WTC11 (cell line): ENCODE measurements at regions not wholly inside any gene's neighbourhood (a gene's known extent, or its start where the extent isn't known, plus 50 kb on each side); places are given as distances from the start of the nearest gene placed in this dataset.

Experiments used
- ATAC-seq: fragments of 200-7000 bp; cut with Tn5 transposase; 2 replicates; pipeline ENCODE4 v1.10.0; 2021; ENCODE audit warnings: mild to moderate bottlenecking, moderate library complexity
- CTCF ChIA-PET: fragments of 300-600 bp; sonication (Branson Sonifier 250); formaldehyde crosslinking; loops from one replicate; lab custom pipeline; 2021; ENCODE audit warnings: antibody characterized with exemption; lab: Charles Lee
- POLR2A ChIA-PET: fragments of 350-600 bp; sonication (Branson Sonifier 250); formaldehyde crosslinking; loops from one replicate; lab custom pipeline; 2021; ENCODE audit warnings: antibody characterized with exemption; lab: Charles Lee
- DNase-seq: peaks from one replicate; pipeline ENCODE4 v3.0.0; 2021; ENCODE audit warnings: low spot score
- H3K27ac Mint-ChIP-seq: 2 replicates; pipeline ENCODE4 v1.8.0; 2021; ENCODE audit warnings: mixed read lengths
- H3K27me3 Mint-ChIP-seq: 2 replicates; pipeline ENCODE4 v1.8.0; 2021; ENCODE audit warnings: low read depth, mild to moderate bottlenecking, moderate library complexity, mixed read lengths
- H3K36me3 Mint-ChIP-seq: 2 replicates; pipeline ENCODE4 v1.8.0; 2021; ENCODE audit warnings: mixed read lengths
- H3K4me1 Mint-ChIP-seq: 2 replicates; pipeline ENCODE4 v1.8.0; 2022; ENCODE audit warnings: mixed read lengths
- H3K4me3 Mint-ChIP-seq: 2 replicates; pipeline ENCODE4 v1.8.0; 2021; ENCODE audit warnings: mild to moderate bottlenecking, moderate library complexity, mixed read lengths
- H3K9me3 Mint-ChIP-seq: 2 replicates; pipeline ENCODE4 v1.8.0; 2021; ENCODE audit warnings: mixed read lengths
- ATF1 ChIP-seq: sonication (generic); formaldehyde crosslinking; IDR thresholded peaks from 2 replicates; pipeline ENCODE4 v1.8.1; 2023; ENCODE audit warnings: mild to moderate bottlenecking, moderate library complexity, missing genetic modification reagents
- CREB1 ChIP-seq: sonication (generic); formaldehyde crosslinking; IDR thresholded peaks from 2 replicates; pipeline ENCODE4 v1.8.0; 2023; ENCODE audit warnings: mild to moderate bottlenecking, missing genetic modification reagents
- ETV6 ChIP-seq: sonication (generic); formaldehyde crosslinking; IDR thresholded peaks from 2 replicates; pipeline ENCODE4 v1.8.1; 2022; ENCODE audit warnings: mild to moderate bottlenecking, missing genetic modification reagents
- FOXK1 ChIP-seq: sonication (generic); formaldehyde crosslinking; IDR thresholded peaks from 2 replicates; pipeline ENCODE4 v1.8.0; 2022; ENCODE audit warnings: mild to moderate bottlenecking, moderate library complexity, missing genetic modification reagents
- HMGA2 ChIP-seq: fragments of 250-450 bp; sonication (Bioruptor Pico); IDR thresholded peaks from 2 replicates; pipeline ENCODE4 v1.4.0; 2021; ENCODE audit warnings: mild to moderate bottlenecking, moderate library complexity
- IRF2 ChIP-seq: sonication (generic); formaldehyde crosslinking; IDR thresholded peaks from 2 replicates; pipeline ENCODE4 v1.8.0; 2022; ENCODE audit warnings: low read depth, missing genetic modification reagents, borderline replicate concordance
- KAT7 ChIP-seq: sonication (generic); formaldehyde crosslinking; IDR thresholded peaks from 2 replicates; pipeline ENCODE4 v1.8.1; 2023; ENCODE audit warnings: missing genetic modification reagents, mild to moderate bottlenecking, borderline replicate concordance
- NR3C1 ChIP-seq: sonication (generic); formaldehyde crosslinking; conservative IDR thresholded peaks from 2 replicates; pipeline ENCODE4 v1.8.1; 2023; ENCODE audit warnings: low read depth, mild to moderate bottlenecking, missing genetic modification reagents
- SMAD4 ChIP-seq: sonication (generic); formaldehyde crosslinking; IDR thresholded peaks from 2 replicates; pipeline ENCODE4 v1.8.0; 2022; ENCODE audit warnings: mild to moderate bottlenecking, missing genetic modification reagents
- SP1 ChIP-seq: sonication (generic); formaldehyde crosslinking; conservative IDR thresholded peaks from 2 replicates; pipeline ENCODE4 v1.8.1; 2022; ENCODE audit warnings: missing genetic modification reagents
- STAT6 ChIP-seq: sonication (generic); formaldehyde crosslinking; conservative IDR thresholded peaks from 2 replicates; pipeline ENCODE4 v1.8.1; 2023; ENCODE audit warnings: mild to moderate bottlenecking, low read depth, missing genetic modification reagents, moderate library complexity
- TEAD1 ChIP-seq: sonication (generic); formaldehyde crosslinking; IDR thresholded peaks from 2 replicates; pipeline ENCODE4 v1.8.0; 2022; ENCODE audit warnings: mild to moderate bottlenecking, missing genetic modification reagents
- USF2 ChIP-seq: sonication (generic); formaldehyde crosslinking; IDR thresholded peaks from 2 replicates; pipeline ENCODE4 v1.8.1; 2023; ENCODE audit warnings: mild to moderate bottlenecking, missing genetic modification reagents, moderate library complexity
- TF ChIP-seq, protein P1 (sequence below): sonication (generic); formaldehyde crosslinking; IDR thresholded peaks from 2 replicates; pipeline ENCODE4 v1.8.1; 2023; ENCODE audit warnings: mild to moderate bottlenecking, moderate library complexity, missing genetic modification reagents
- TF ChIP-seq, protein P2 (sequence below): sonication (generic); formaldehyde crosslinking; IDR thresholded peaks from 2 replicates; pipeline ENCODE4 v1.8.1; 2023; ENCODE audit warnings: mild to moderate bottlenecking, missing genetic modification reagents

GRCh38 chr22:27540247-27540646 is 261.3 kb downstream of the MN1 start:
- POLR2A ChIA-PET: no interaction called here
- peaks cover 40% of the 10 kb centered on the region for H3K4me1 Mint-ChIP-seq

DNA sequence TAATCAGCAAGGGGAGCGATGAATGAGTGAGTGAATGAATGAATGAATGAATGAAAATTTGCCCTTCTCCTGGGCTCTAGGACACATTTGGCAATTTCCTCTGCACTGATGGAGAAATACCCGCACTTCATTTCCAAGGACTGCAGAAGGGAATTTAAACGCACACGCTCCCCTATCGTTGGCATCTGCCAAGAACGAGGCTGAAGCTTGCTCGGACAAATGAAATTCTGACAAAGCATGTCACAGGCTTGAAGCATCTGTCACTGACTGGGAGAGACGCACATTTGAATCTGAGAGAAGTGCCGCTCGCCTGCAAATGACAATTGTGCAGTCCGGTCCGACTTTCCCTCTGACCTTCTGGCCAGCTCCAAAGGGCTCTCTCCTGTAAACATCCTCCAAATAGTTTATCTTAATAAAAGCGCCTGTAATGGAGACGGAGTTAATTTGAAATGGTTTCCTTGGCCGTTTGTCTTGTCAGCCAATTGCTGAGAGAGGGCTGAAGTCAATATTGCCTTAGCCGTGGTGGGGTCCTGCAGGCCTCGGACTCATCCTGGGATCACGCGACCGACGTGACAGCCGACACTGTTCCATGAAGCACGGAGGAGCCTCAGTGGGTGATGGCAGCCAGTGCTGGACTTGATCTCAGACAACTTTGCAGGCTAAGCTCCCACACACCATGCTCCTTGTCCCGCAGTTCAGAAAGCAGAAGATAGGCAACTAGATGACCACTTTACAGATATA is 260.7 kb downstream of the MN1 start:
- TF ChIP-seq CREB1 (CRISPR knock-in tag) (no peak), USF2 (CRISPR knock-in tag) (no peak), STAT6 (CRISPR knock-in tag) (no peak), FOXK1 (no peak), SMAD4 (CRISPR knock-in tag) (no peak), HMGA2 (CRISPR knock-in tag) (no peak), TEAD1 (no peak)
- TF ChIP-seq, protein P1, sequence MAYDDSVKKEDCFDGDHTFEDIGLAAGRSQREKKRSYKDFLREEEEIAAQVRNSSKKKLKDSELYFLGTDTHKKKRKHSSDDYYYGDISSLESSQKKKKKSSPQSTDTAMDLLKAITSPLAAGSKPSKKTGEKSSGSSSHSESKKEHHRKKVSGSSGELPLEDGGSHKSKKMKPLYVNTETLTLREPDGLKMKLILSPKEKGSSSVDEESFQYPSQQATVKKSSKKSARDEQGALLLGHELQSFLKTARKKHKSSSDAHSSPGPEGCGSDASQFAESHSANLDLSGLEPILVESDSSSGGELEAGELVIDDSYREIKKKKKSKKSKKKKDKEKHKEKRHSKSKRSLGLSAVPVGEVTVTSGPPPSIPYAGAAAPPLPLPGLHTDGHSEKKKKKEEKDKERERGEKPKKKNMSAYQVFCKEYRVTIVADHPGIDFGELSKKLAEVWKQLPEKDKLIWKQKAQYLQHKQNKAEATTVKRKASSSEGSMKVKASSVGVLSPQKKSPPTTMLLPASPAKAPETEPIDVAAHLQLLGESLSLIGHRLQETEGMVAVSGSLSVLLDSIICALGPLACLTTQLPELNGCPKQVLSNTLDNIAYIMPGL (CRISPR knock-in tag): no peak
- POLR2A ChIA-PET: no interaction called here
- Mint-ChIP-seq H3K36me3 (no peaks in the 10 kb centered on the region), H3K27me3 (no peaks in the 10 kb centered on the region), H3K9me3 (no peaks in the 10 kb centered on the region), H3K4me1 (peaks cover 40% of the 10 kb centered on the region), H3K4me3 (no peak overlapping the region), H3K27ac (no peak overlapping the region)
- CTCF ChIA-PET: interaction anchor here (1.2 kb wide), 1 partner anchor 417 kb away, joined by 3 read pairs; no protein-coding TSS in a partner anchor
- ATAC-seq (no peak), DNase-seq (no peak)

More at GRCh38 chr22:27540247-27540646, 261.3 kb downstream of the MN1 start:
- TF ChIP-seq SP1 (CRISPR knock-in tag) (no peak), NR3C1 (no peak), IRF2 (no peak), KAT7 (CRISPR knock-in tag) (no peak), ATF1 (CRISPR knock-in tag) (no peak), ETV6 (CRISPR knock-in tag) (no peak)
- TF ChIP-seq, protein P1 (CRISPR knock-in tag): no peak
- TF ChIP-seq, protein P2, sequence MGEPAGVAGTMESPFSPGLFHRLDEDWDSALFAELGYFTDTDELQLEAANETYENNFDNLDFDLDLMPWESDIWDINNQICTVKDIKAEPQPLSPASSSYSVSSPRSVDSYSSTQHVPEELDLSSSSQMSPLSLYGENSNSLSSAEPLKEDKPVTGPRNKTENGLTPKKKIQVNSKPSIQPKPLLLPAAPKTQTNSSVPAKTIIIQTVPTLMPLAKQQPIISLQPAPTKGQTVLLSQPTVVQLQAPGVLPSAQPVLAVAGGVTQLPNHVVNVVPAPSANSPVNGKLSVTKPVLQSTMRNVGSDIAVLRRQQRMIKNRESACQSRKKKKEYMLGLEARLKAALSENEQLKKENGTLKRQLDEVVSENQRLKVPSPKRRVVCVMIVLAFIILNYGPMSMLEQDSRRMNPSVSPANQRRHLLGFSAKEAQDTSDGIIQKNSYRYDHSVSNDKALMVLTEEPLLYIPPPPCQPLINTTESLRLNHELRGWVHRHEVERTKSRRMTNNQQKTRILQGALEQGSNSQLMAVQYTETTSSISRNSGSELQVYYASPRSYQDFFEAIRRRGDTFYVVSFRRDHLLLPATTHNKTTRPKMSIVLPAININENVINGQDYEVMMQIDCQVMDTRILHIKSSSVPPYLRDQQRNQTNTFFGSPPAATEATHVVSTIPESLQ (CRISPR knock-in tag): no peak
- no peak for DNase-seq
- no peaks in the 10 kb centered on the region for H3K36me3 Mint-ChIP-seq
- no peaks in the 10 kb centered on the region for H3K9me3 Mint-ChIP-seq
- no peaks in the 10 kb centered on the region for H3K27me3 Mint-ChIP-seq
- no peak overlapping the region for H3K27ac Mint-ChIP-seq
- ATAC-seq: peak; percentile 44
- CTCF ChIA-PET: interaction anchor here (0.6 to 1.3 kb wide), 3 partner anchors 63 to 418 kb away, joined by 3 read pairs; no protein-coding TSS in a partner anchor
- no peak overlapping the region for H3K4me3 Mint-ChIP-seq
